Panc1 (cell line): ENCODE measurements at regions not wholly inside any gene's neighbourhood (a gene's known extent, or its start where the extent isn't known, plus 50 kb on each side); places are given as distances from the start of the nearest gene placed in this dataset.

Source experiments
- CTCF ChIP-seq: fragments of 450-650 bp; IDR thresholded peaks from 2 replicates; pipeline ENCODE4 v1.5.1; 2017; ENCODE audit warnings: mild to moderate bottlenecking
- POLR2AphosphoS5 ChIP-seq: IDR thresholded peaks from 2 replicates; pipeline ENCODE4 v1.6.1; 2012; ENCODE audit warnings: mild to moderate bottlenecking, low read depth, low read length, moderate library complexity
- REST ChIP-seq, 2 experiments: IDR thresholded peaks; 2 replicates each; pipeline ENCODE4 v1.6.1; 2011 to 2012; ENCODE audit warnings: low read depth in 2 of 2, control low read depth in 1 of 2, low read length in 1 of 2, mild to moderate bottlenecking in 1 of 2, moderate library complexity in 1 of 2; ENCODE audit not compliant: insufficient read depth in 1 of 2

GRCh38 chr7:123260428-123260960, 60.7 kb upstream of the SLC13A1 start:
- TF ChIP-seq CTCF (no peak), REST (IDR thresholded peaks at IDR 0.05; ENCODE audit: insufficient read depth in 1 of 2, low read depth in 2 of 2, low read length in 1 of 2) (no peak), POLR2AphosphoS5 (no peak)
